ENCODE measurements at regions not wholly inside any gene's neighbourhood (a gene's known extent, or its start where the extent isn't known, plus 50 kb on each side); places are given as distances from the start of the nearest gene placed in this dataset.

DNA sequence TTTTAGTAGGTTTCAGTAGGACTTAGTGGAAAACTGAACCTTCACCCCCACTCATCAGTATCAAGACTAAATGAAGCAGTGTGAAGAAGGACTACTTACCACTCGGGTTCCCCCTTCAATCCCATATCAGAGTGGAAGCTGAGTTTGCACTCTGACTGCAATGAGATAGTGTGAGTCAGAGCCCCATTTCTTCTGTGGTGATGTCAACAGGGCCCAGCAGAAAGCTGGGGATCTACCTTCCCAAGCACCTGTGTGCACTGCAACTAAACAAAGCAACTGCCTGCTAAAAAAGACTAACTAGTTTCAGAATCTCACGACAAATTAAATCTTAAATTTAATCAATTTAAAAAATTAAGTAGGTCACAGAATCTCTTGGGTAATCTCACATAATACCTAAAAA lies 1837.0 kb upstream of the PCDH7 start:
- FAIRE-seq (no peak), DNase-seq (ENCODE audit: low spot score) (no peak)

DNA sequence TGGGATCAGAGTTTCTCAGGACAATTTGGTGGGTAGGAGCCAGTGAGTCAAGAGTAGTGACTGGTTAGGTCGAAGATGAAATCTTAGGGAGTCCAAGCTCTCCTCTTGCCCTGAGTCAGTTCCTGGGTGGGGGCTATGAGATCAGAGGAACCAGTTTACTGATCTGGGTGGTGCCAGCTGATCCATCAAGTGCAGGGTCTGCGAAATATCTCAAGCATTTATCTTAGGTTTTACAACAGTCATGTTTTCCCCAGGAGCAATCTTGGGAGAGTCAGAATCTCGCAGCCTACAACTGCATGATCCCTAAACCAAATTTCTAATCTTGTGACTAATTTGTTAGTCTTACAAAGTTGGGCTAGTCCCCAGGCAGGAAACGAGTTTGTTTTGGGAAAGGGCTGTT lies 1833.2 kb upstream of the PCDH7 start:
- FAIRE-seq, result no peak
- no peak for DNase-seq (ENCODE audit: low spot score)

DNA sequence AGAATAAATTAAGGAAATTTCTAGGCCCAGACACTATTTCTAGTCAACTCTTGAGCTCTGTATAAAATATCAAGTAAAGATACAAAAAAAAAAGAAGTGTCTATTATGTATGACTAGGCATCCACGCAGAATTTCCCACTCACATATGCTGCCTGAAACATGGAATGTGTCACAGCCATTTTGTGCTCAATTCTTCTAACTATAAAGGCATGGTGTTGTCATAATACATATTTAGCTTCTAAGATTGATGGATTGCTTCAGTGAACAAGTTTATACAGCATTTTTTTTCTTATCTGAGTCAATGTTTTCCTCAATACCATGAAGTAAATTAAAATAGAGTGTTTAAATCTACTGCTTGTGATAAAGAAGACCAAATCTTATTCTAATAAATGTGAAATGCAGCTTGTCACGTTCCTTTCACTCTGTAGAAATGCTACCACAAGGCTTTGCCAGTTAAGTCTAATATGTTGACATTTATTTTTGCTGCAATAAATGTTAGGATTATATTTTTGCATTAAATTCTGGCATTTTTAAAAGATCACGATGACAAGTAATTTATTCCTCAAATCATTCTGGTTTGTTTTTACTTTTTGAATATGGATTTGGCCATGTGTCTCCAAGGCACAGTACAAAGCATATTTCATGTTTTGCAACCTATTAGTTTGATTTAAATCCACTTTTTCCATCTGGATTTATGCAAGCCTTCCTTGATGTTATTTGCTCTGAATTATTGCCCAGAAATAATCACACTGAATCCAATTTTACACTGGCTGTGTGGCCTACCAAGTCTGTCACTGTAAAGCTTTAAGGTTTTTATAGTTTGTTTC lies 1829.0 kb upstream of the PCDH7 start:
- DNase-seq (ENCODE audit: low spot score) (no peak), FAIRE-seq (no peak)

DNA sequence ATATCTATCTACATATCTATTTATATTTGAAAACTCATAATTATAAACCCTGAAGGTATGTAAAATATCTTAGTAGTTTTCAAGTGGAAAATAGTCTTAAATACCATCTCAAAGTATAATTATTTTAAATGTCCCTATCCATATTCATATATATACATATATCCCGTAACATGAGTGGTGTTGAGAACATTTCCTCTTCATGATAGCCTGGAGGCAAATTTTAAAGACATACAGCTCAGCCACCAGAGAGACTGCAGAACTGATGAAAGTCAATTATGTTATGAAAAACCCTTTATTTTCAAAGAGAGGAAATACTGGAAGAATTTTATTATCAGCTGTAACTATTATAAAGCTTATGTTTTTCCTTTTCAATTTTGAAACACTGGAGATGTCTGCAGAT lies 1806.7 kb upstream of the PCDH7 start:
- DNase-seq (ENCODE audit: low spot score), result no peak

DNA sequence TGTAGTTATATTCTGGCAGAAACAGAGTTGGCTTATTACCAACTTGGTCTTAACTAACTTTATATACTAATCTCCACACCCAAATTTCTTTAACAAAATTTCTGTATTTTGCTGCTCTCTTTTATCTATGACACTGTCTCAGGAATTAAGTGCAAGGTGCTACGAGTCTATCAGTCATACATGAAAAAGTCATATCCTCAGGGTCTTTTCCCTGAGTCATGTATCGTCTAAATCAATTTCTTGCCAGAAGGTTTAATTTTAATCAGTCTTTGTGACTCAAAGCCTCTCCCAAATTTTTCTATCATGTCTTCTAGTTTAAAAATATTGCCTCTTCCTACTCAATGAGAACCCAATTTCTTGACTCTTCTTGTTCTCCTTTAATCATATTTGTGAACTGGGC lies 1803.6 kb upstream of the PCDH7 start:
- no peak for FAIRE-seq

More for the DNA sequence above, 1806.7 kb upstream of the PCDH7 start:
- FAIRE-seq, result no peak

DNA sequence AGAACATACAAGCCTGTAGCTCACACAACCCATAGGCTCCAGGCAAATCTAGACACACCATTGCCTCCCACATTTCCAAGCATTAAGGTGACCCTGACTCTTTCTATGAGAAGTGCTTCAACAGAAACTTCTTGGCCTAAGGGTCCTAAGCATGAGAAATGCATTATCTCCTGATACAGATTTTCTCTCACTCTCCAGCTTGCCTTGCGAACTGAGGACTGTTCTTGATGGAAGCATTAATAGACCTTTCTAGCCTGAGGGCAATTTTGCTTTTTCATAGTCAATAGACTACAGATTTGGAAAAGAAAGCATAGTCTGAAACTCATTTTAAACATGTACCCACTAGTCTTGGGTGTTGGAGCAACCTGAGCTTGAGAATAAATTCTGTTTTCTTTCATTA lies 1801.3 kb upstream of the PCDH7 start:
- DNase-seq (ENCODE audit: low spot score) (no peak), FAIRE-seq (no peak)

More for the DNA sequence above, 1803.6 kb upstream of the PCDH7 start:
- DNase-seq (ENCODE audit: low spot score), result no peak

DNA sequence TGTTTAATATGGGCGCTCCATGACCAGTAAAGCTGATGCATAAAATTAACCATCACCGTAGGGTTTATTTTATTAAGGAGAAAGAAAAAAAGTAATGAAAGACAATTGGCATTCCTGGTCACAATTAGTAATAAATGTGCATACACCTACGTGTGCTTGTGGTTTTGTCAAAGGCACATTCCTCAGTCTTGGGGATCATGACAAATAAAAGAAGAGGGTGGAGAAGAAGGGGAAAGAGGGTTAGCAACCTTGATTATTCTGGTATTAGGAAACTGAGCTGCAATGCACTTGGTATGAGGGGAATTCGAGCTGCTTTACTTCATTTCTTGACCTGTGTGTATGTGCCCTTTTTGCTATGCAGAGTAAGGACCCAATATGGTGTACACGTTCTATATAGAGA lies 1798.3 kb upstream of the PCDH7 start:
- no peak for FAIRE-seq
- DNase-seq (ENCODE audit: low spot score), result no peak

DNA sequence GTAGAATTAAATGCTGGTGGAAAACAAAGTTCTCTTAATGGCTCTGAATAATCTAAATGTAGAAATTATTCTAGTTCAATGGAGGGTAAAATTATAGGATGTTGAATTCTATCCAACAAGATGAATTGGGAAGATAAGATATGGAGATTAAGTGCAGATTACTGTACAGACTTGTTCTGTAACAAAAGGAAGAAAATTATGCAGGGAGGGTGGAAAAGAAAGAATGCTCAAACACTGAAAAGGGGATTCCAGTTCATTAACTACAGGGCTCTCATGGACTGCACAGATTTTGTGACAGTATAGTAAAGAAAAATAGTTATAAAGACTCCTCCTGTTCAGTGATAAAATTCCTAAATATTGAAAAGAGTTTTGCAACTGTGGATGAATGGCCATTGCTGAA lies 1794.0 kb upstream of the PCDH7 start:
- no peak for DNase-seq (ENCODE audit: low spot score)
- no peak for FAIRE-seq

DNA sequence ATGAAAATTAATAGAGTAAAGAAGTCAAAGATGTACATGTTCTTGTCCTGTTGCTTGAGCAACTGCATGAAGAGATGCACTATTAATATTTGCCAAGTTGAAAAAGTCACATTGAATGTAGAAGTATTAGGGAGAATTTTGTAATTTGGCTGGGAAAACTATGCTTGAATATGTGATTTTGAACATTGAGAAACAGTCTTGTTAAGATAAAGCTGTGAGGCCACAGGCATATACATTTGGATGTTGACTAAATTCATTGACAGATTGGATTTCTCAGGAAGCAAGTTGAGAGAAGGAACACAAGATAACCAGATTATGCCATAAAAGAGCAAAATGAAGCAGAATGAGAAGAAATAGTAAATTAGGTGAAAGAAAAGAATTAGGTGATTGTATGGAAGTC lies 1777.5 kb upstream of the PCDH7 start:
- no peak for FAIRE-seq
- DNase-seq (ENCODE audit: low spot score), result no peak

DNA sequence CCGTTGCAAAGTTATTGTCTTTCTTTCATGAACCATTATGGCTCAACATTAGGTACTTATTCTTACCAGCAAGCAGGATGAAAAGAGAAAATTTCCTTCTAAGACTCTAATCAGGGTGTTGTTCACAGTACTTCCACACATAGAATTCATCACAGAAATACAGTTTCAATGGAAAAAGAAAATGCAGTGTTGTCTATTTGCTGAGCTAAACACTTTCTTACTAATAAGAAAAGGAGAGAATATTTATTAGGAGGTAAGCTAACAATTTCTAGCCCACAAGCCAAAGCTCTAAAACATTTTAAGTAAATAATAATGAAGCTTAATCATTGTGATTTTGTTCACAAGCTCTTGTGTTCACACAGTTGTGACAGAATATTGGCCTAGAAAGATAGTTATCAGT lies 1772.8 kb upstream of the PCDH7 start:
- DNase-seq (ENCODE audit: low spot score), result no peak
- no peak for FAIRE-seq

DNA sequence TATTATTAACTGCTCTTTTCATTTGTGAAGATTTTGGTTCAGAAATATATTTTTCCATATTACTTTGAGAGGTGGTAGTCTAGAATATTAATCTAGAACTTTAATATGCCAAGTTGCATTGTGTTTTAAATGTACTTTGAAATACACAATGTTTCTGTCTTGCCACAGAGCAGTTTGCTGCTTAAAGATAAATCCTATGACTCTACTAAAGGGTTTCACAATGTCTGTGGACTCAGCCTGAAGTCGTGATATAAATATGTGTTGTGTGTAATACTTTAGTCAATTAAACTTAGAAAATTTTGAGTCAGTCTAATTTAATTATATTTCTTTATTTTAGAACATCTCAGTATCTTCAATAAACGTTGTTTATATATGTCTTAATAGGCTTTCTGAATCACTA lies 1771.7 kb upstream of the PCDH7 start:
- no peak for DNase-seq (ENCODE audit: low spot score)
- FAIRE-seq, result no peak

DNA sequence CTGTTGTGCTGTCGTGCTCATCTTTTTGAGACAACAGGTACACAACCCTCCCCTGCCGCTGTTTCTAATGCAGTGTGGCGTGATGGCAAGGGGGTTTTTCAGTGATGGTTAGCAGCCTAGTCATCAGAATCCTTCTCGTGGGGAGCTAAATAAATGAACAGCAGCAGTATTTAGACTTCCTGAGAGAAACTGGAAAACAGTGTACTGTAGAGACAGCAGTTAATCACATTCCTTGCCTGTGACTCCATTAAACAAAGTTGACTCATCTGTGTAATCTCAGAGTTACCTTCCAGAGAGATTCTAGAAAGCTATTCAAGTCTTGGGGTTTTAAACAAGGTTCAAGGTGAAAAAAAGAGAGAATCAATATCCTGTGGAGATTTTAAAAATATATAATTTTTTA lies 1753.2 kb upstream of the PCDH7 start:
- peak; percentile 8 for DNase-seq (ENCODE audit: low spot score)
- FAIRE-seq, result no peak

DNA sequence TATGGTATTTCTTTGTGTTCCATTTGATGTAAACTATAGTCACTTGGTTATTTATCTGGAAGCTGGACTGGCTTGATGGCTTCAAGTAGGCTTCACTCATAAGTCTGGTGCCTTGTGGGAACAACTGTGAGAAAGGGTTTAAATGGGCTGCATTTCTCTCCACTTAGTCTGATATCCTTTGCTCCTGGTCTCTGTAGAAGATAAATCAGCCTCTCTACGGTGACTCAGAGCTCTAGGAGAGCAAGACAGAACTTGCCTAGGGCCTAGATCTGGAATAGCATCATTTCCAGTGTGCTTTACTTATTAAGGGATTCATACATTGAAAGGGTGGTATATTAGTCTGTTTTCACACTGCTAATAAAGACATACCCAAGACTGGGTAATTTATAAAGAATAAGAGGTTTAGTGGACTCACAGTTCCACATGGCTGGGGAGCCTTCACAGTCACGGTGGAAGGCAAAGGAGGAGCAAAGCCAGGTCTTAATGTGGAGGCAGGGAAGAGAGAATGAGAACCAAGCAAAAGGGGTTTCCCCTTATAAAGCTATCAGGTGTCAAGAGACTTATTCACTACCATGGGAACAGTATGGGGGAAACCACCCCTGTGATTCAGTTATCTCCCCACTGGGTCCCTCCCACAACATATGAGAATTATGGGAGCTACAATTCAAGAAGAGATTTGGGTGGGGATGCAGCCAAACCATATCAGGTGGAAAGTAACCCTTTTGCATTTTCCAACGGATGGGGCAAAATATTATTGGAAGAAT lies 1746.4 kb upstream of the PCDH7 start:
- FAIRE-seq (no peak), DNase-seq (ENCODE audit: low spot score) (no peak)

DNA sequence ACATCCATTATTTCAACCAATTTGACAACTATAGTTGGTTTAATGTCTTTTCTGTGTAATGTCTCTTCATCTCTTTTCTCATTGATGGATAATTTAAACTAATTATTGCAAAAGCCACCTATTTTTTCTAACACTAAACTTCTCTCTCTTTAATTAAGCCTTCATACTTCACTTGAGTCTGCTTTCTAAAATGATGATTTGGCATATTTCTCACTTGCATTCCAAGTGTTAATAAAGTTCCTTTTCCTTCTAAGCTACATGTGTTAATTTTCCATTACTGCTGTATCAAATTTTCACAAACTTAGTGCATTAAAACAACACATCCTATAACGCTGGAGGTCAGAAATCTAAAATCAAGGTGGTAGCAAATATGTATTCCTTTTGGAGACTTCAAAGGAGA lies 1743.8 kb upstream of the PCDH7 start:
- no peak for DNase-seq (ENCODE audit: low spot score)
- no peak for FAIRE-seq

DNA sequence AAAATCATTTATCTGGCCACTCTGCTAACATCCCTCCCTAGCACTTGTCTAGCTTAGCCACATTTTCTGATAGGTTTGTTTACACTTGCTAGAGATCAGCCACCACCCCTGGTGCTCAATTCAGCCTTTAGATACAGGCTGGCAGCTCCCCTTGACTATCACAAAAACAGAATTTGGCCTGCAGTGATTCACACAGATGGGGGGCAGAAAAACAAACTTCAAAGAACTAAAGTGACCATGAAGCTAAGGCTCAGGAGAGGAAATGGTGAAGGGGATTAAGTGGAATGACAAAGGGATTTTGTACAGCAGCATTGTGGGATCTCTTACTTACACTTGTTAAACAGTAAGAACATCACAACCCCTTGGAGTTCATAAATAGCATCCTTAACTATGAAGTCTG lies 1718.0 kb upstream of the PCDH7 start:
- DNase-seq (ENCODE audit: low spot score), result no peak
- FAIRE-seq, result no peak

DNA sequence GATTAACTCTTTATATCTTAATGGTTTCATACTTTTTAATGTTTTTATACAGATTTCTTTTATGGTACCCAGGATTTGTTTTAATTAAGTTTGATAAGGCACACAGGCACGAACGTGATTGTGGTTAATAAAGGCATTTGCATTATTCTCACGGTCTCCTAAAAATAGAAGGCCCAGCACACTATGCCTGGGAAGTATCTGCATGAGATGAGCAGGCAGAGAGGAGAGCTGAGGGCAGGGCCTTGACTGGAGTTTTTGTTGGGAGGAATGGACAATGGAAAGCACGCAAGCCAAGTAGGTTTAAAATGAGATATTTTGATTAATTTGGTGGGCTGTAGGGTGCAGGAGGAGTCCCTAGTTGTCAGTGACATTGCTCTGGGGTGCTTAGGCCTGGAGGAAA lies 1714.3 kb upstream of the PCDH7 start:
- DNase-seq (ENCODE audit: low spot score) (no peak), FAIRE-seq (no peak)

DNA sequence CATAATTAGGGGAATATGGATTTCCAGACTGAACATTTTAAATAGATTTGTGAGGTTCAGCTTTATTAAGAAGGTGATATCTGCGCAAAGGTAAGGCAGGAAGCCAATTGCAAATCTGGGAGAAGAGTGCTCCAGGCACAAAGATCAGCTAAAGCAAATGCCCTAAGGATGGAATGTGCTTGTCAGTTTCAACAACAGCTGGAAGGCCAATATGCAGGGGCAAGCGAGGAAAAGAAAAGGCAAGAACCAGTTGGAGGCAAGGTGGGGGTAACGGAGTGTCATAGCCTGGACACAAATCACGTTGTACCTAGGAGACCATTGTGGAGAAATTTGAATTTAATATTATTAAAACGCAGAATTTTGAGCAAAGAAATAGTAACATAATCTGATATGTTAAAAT lies 1710.3 kb upstream of the PCDH7 start:
- FAIRE-seq (no peak), DNase-seq (ENCODE audit: low spot score) (no peak)

DNA sequence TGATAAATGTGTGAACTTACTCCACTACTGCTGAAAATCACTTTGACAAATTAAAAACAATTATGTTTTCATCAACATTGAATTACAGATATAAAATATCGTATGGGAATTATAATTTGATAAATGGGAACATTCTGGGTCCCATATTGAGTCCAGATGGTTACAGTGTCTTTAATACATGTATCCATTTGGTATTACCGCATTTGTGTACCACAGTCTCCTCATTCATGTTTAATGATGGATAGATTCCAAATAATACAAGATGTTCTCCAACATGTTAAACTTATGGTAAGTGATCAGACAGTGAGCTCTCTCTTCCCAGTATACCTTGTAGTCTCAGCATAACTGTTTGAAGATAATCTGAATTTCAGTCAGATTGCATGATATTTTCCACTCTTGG lies 1706.8 kb upstream of the PCDH7 start:
- FAIRE-seq (no peak), DNase-seq (ENCODE audit: low spot score) (no peak)

DNA sequence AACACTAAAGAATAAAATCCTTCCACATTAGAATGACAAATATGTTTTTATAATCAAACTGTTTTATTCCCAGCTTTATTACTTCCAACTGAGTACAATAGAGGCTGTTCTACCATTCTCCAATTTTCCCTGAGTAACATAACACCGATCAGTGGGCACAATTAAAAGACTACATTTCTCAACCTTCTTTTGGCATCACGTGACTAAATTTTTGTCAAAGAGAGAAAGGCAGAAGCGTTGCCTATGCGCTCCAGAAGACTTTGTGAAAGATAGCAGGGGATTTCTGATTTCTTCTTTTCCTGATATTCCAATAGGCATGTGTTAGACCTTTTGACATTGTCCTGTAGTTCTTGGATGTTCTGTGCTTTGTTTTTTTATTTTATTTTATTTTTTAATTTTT lies 1705.6 kb upstream of the PCDH7 start:
- FAIRE-seq, result no peak
- DNase-seq (ENCODE audit: low spot score), result no peak

DNA sequence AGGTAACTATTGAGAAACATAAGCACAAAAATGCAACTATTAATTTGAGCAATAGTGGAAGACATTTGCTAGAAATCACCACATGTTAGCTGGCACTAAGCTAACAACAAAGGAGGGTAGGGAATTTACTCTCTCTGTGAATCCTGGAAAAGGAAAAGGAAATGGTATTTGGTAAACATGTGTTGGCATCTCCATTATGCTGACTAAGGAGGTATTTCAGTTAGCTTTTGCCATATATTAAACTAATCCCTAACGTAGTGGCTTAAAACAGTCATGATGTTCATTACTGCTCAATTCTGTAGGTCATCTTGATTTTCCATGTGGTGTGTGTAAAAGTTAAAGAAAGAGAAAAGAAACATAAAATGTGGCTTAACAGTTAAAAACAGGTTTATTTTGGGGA lies 1686.5 kb upstream of the PCDH7 start:
- FAIRE-seq, result no peak
- DNase-seq (ENCODE audit: low spot score), result no peak

DNA sequence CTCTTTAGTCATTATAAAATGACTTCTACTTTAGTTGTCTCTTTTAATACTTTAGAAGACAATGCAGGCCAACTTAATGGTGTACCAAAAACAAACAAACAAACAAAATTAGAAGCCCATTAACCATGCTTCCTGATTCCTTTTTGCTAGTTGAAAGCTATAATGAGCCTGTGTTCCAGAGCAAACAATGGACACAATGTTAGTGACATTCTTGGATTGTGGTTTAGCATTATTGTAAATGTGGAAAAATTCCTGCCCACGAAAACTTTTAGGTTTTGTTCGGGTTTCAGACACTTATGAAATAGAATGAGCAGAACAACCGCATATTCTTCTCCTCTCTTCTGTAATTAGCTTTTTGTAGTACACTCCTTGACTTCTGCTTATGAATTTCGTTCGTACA lies 1682.7 kb upstream of the PCDH7 start:
- DNase-seq (ENCODE audit: low spot score) (no peak), FAIRE-seq (no peak)

DNA sequence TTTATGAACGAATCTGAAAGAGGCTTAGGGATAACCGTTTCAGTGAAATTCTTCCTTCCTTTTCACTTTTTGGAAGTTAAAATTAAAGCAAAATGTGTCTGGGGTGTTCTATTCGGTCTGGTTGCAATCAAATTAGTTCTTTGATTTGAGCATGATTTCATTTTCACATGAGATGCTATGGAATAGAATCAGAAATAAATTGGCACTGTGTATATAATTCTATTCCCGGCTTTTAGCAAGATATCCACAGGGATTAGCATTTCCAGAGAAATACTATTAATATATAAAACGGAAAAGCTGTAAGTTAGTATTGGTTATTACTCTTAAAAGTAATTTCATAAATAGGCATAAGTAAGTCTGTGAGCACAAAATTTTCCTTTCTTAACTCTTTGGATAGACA lies 1676.8 kb upstream of the PCDH7 start:
- no peak for DNase-seq (ENCODE audit: low spot score)
- FAIRE-seq, result no peak

DNA sequence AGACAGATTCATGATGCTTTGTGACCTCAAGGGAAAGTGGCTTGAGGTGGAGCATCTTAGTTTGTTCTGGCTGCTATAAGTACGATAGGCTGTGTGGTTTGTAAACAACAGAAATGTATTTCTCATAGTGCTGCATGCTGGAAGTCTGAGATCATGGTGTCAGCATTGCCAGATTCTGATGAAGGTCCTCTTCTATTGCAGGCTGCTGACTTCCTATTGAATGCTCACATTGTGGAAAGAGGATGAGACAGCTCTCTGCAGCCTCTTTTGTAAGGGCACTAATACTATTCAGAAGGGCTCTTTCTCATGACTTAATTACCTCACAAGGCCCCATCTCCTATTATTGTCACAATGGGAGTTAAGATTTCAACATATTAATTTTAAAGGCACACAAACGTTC lies 1674.0 kb upstream of the PCDH7 start:
- DNase-seq (ENCODE audit: low spot score) (no peak), FAIRE-seq (no peak)

All from RCC 7860 (cell line).